NCI-H524 (cell line): ENCODE measurements at regions not wholly inside any gene's neighbourhood (a gene's known extent, or its start where the extent isn't known, plus 50 kb on each side); places are given as distances from the start of the nearest gene placed in this dataset.
A peak's percentile ranks its signal among the peaks of the same experiment; 100 is the strongest.

ENCODE experiments used
- DNase-seq, 2 experiments: peaks; one replicate each; lab custom pipeline; 2025; lab: John Stamatoyannopoulos, UW

- DNase-seq = no peak
Observed at GRCh38 chr9:19597176-19597575, 188.4 kb downstream of the ACER2 start.

- DNase-seq = no peak
Observed at GRCh38 chr9:19595003-19595402, 186.2 kb downstream of the ACER2 start.

DNA sequence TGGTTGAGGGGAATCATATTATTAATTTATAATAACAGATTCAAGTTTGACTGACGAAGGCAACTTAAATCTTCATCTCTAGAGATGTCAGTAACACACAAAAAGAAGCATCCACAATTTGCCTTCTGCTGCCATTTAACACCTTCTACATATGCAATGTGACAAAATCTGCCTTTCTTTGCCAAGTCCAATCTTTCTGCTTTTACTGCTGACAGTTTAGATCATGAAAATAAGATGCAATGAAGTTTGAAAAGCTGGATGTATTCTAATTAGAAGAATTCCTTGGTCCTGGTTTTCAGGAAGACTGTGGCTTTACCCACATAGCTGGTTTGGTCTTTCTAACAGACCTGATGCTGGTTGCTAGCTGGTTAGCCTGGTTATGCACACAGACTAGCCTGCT, 178.9 kb downstream of the ACER2 start:
- no peak for DNase-seq

DNA sequence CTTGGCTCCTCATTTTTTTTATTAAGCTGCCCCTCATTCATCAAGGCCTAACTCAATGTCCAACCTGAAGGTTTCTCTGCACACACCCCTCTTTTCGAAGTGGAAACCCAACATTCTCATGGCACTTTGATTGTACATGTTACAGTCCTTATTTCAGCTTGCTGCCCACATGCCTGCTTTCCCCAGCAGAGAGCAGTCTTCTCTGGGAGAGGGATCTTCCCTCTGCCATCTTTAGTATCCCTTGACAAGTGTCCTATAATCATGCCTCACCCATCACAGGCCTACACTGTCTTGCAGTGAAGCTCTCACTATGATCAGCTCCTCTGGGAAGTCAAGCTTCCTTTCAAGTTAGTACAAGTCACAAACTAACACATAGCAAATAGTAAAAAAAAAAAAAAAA, 175.1 kb downstream of the ACER2 start:
- DNase-seq = peak in 1 of 2 experiments; percentile 6

DNA sequence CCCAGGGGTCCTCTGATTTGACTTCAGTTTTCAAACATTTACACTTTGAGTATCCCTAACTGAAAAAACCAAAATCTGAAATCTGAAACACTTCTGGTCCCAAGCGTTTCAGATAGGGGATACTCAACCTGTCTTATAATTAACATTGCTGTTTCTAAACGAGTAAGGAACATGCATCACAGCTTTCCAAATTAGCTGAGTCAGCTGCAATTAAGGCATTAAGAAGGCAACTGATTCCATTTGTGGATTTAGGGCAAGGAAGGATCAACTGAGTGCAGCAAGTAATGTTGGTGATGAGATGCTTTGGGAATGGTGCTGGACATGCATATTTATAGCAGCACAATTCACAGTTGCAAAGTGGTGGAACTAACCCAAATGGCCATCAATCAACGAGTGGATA, 168.6 kb downstream of the ACER2 start:
- no peak for DNase-seq

GRCh38 chr9:19568946-19569345, 160.1 kb downstream of the ACER2 start:
- DNase-seq = peak in 1 of 2 experiments; percentile 73

GRCh38 chr9:19564396-19565061, 155.7 kb downstream of the ACER2 start:
- no peak for DNase-seq

DNA sequence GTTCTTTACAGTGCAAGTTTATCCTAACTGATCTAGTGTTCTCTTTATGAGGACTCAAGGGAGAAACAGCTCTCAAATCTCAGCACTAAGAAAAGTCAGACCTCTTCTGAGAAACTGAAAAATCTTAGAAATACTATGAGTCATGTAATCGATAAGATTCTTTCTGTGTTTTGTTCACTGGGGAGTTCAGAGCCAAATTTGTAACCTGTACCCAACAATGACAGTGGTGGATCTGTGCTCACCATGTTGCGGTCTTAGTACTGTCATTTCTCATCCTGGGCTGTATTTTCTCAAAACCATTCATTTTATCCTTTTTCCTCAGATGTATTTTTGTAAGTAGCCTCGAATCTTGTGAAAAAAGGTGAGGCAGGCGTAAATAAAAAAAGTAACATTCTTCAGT, 146.4 kb downstream of the ACER2 start:
- DNase-seq = no peak

DNA sequence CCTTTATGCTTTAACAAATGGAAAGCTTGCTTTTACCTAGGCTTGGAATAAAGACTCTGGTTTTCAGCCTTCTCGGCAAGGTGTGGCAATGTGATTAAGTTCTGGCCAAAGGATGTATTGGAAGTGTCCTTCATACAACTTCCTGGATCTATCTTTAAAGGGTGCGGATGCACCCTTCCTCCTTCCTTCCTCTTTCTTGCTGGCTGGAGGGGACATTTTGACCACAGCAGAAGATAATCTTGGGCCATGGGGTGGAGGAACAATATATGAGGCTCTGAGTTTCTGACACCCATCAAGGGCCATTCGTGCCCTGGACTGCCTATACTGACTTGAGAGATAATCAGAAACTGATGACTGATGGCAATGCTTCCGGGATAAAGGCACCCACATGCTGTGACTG, 145.7 kb downstream of the ACER2 start:
- no peak for DNase-seq

DNA sequence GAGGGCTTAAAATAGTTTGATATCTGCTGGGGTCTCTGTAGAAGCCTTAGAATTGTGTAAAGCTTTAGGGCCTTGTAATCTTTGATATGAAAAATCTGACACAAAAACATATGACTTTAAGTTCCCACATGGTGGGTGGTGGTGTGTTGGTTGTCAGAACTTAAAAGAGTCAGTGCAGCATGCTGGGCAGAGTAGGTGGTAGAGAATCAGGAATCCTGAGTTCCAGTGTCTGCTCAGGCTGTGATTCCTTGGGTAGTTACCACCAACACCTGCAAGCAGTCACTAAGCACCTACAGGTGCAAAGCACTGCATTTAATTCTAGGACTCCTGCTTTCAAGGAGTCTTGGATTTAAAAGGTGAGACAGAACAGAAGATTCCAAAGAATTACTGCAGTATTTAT, 144.6 kb downstream of the ACER2 start:
- DNase-seq = no peak

GRCh38 chr9:19552282-19553105, 143.7 kb downstream of the ACER2 start:
- DNase-seq = peak; percentile 89 to 96

GRCh38 chr9:19551124-19551929, 142.5 kb downstream of the ACER2 start:
- DNase-seq = peak in 1 of 2 experiments; percentile 31

DNA sequence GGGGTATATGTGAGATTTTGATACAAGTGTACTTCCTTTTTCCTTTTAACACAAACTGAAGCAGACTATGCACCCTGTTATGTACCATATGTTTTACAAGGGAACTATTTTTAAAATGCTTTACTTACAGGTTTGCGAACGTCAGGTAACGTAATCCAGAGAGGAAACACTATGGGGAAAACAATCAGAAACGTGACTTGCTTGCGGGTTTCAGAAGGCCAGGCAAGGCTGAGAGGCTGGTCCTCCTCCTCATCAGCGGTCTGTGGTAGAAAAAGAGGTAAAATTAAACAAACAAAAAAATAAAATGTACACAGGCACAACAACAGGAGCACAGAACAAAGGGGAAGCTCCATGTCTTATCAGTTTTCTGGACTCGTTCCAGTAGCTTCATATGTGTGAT, 141.2 kb downstream of the ACER2 start:
- DNase-seq = no peak

- DNase-seq = no peak
Observed at GRCh38 chr9:19533373-19533772, 124.6 kb downstream of the ACER2 start.

GRCh38 chr9:19527663-19528062, 118.9 kb downstream of the ACER2 start:
- no peak for DNase-seq

- no peak for DNase-seq
Observed at GRCh38 chr9:19522558-19522957, 113.7 kb downstream of the ACER2 start.

DNA sequence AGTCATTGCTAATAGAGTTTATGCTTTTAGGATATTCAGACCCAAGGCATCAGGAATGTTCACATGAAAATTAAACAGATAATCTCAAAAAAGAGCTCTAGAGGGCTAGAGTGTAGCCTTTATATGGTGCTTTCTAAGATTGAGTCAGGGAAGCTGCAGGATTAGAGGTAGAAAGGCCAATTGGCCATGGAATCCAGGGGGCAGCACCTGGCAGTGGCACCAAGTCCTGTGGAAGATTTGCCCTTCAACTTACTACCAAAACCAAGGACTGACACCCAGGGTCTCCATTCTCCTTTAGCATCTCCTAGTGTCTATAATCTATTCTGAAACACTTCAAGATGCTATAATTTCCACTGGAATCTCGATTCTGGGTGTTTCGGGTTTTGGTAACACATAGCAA, 112.4 kb downstream of the ACER2 start:
- no peak for DNase-seq

DNA sequence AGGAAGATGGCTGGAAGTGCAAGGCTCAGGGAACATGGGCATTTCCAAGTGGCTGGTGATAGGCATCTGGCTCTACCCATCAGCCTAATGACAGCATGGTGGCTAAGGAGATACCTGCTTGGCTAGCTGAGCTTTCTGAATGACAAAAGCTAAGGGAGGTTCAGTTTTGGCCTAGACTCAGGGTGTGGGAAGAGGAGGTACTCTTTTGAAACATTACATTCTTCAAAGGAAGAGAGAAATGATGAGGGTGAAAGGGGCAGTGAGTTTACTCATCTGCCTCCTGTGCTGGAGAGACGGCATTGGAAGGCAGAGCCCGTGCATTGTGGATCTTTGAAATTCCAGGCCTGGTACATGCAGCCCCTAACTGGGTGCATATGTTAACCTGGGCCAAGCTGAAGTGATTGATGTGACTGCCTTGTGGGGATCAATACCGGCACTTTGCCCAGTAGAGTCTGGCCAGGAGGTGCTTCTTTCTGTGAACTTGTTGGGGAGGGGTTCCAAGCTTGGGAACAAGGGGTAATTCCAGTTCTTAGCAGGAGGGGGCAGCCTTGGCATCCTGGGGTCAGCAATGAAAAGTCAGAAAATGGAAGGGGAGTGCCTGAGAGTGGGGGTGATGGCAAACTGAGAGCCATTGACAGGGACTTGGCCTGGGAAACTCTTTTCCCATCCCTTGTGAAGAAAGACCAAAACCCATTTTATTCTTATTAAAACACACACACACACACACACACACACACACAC, 108.6 kb downstream of the ACER2 start:
- peak; percentile 18 to 31 for DNase-seq

DNA sequence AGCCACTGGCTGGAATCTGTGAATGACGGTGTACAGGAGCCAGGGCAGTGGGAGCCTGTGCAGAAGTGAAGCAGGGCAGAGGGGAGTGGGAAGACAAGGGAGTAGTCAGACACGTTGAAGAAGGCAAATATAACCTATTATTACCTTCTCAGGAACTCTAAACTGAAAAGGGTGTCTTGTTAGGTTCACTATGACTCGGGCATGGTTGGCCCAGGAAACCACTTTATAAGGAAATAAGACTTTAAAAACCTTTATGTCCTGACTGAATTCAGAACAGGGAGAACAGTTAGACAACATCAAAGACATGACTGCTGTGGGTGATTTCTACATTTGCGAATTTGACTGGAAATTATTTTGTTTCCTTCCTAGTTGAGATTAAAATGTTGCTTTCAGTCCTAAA, 107.5 kb downstream of the ACER2 start:
- DNase-seq = no peak

DNA sequence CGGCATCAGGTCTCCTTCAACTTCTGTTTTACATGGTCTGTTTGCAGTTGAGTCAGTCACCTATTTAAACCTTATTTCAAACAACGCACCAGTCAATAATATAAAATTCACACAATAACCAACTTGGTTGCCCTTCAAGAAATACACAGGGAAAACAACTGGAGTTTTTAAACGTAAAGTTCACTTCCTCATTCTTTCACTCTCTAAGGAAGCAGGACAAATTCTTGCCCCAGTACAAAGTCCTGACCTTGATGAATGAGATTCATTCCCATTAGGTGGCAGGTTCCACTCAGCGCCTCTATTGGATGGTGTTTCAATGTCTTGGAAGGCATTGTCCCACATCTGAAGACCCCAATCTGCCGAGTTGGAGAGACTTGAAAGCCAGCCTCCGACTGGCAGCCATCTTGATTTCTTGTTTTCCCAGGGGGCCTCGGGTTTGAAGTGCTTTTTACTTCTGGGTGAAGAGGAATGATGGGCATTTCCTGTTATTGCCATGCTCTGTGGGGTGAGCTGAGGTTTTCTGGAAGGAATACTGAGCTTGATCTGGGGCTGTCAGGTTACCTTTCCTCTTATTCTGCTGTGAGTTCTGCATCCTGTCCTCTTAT, 105.0 kb downstream of the ACER2 start:
- DNase-seq = no peak

GRCh38 chr9:19512103-19512832, 103.5 kb downstream of the ACER2 start:
- DNase-seq = peak in 1 of 2 experiments; percentile 48
